ENCODE measurements at regions not wholly inside any gene's neighbourhood (a gene's known extent, or its start where the extent isn't known, plus 50 kb on each side); places are given as distances from the start of the nearest gene placed in this dataset.

GRCh38 chr18:67875060-67875459, 358.5 kb upstream of the DSEL start:
- no peak overlapping the region for H2BK5ac ChIP-seq (ENCODE audit: low read depth, low read length)
- ChIA-PET CTCF (ENCODE audit: partially characterized antibody) (no interaction called here), POLR2A (ENCODE audit: partially characterized antibody) (no interaction called here)
- DNase-seq (ENCODE audit: low read depth in 1 of 2, low spot score in 2 of 2), result no peak
- no peaks in the 10 kb centered on the region for H3K36me3 ChIP-seq (ENCODE audit: control insufficient read depth in 2 of 4, insufficient read depth in 4 of 4, low read length in 3 of 4)
- H3K9ac ChIP-seq (replicated peaks in 1 of 4; ENCODE audit: extremely low read depth in 1 of 4, low read depth in 3 of 4, low read length in 3 of 4), result no peak overlapping the region
- 83% methylated on average over 1 of the region's 1 CpG; no CpG with 5 or more reads in 1 of the 2 experiments for WGBS, 2 experiments (ENCODE audit: extremely low coverage in 1 of 2, insufficient coverage in 1 of 2, insufficient read length in 1 of 2, insufficient replicate concordance in 2 of 2, low coverage in 1 of 2, low lambda C conversion rate in 2 of 2, missing lambda C conversion rate in 1 of 2)
- no peaks in the 10 kb centered on the region for H4K20me1 ChIP-seq (replicated peaks in 1 of 2; ENCODE audit: control insufficient read depth in 1 of 2, insufficient read depth in 2 of 2, low read length in 2 of 2)
- H3K79me1 ChIP-seq (ENCODE audit: low read depth, low read length), result no peaks in the 10 kb centered on the region
- H3K4me1 ChIP-seq (replicated peaks in 1 of 4; ENCODE audit: control insufficient read depth in 3 of 4, insufficient read depth in 4 of 4, low read length in 3 of 4), result no peaks in the 10 kb centered on the region
- H3K27me3 ChIP-seq (replicated peaks in 1 of 4; ENCODE audit: control insufficient read depth in 3 of 4, extremely low read depth in 1 of 4, insufficient read depth in 3 of 4, low read length in 3 of 4), result no peaks in the 10 kb centered on the region
- no peak overlapping the region for H3K4me2 ChIP-seq (ENCODE audit: insufficient read depth in 1 of 2, low read depth in 2 of 2, low read length in 2 of 2)
- H3K27ac ChIP-seq (ENCODE audit: low read depth, low read length), result no peak overlapping the region
- no peak overlapping the region for H4K8ac ChIP-seq (ENCODE audit: extremely low read depth, insufficient read depth, low read length)
- FAIRE-seq, result no peak
- H2BK12ac ChIP-seq (ENCODE audit: low read depth, low read length), result no peak overlapping the region
- H3K9me3 ChIP-seq (ENCODE audit: insufficient read depth in 2 of 2, low read depth in 1 of 2, low read length in 1 of 2), result no peaks in the 10 kb centered on the region
- no peak overlapping the region for H2BK120ac ChIP-seq (replicated peaks; ENCODE audit: low read depth, low read length)
- H4K5ac ChIP-seq (ENCODE audit: insufficient read length, low read depth, low read length), result no peak overlapping the region
- H3K18ac ChIP-seq (ENCODE audit: extremely low read depth, low read length), result no peak overlapping the region
- no peaks in the 10 kb centered on the region for H3K79me2 ChIP-seq (ENCODE audit: control insufficient read depth in 1 of 2, insufficient read depth in 2 of 2, low read length in 2 of 2)
- no peak overlapping the region for H4K91ac ChIP-seq (replicated peaks; ENCODE audit: insufficient read length, low read length)
- no peak overlapping the region for H3K14ac ChIP-seq (ENCODE audit: insufficient read length)
- H2AFZ ChIP-seq (ENCODE audit: low read length), result no peak overlapping the region
- H2BK20ac ChIP-seq (ENCODE audit: low read length), result no peak overlapping the region
- no peaks in the 10 kb centered on the region for H3K23me2 ChIP-seq (ENCODE audit: low read depth, low read length)
- H2BK15ac ChIP-seq (ENCODE audit: low read length), result no peak overlapping the region
- H3K23ac ChIP-seq (ENCODE audit: insufficient read length), result no peak overlapping the region
- no peak overlapping the region for H3K4me3 ChIP-seq (ENCODE audit: extremely low read depth in 1 of 4, insufficient read depth in 2 of 4, low read depth in 3 of 4, low read length in 4 of 4)
- H3K56ac ChIP-seq (replicated peaks; ENCODE audit: insufficient read length, low read depth, low read length), result no peak overlapping the region
- no peak overlapping the region for H2AK5ac ChIP-seq (ENCODE audit: low read depth, low read length)
- no peak overlapping the region for H3K4ac ChIP-seq (replicated peaks; ENCODE audit: insufficient read length, low read depth, low read length)
- TF ChIP-seq CHD7 (IDR thresholded peaks at IDR 0.05; ENCODE audit: insufficient replicate concordance, low read length), result no peak
